Psoas muscle (tissue), 7 donors: ENCODE measurements at regions not wholly inside any gene's neighbourhood (a gene's known extent, or its start where the extent isn't known, plus 50 kb on each side); places are given as distances from the start of the nearest gene placed in this dataset.
A peak's percentile ranks its signal among the peaks of the same experiment; 100 is the strongest.

Experiments
- ATAC-seq, 4 donors: fragments of 200-7000 bp; cut with Tn5 transposase; one replicate each; pipeline ENCODE4 v1.9.1; 2020; ENCODE audit warnings: moderate library complexity in 3 of 4, mild to moderate bottlenecking in 2 of 4
- DNase-seq, 2 donors: peaks; one replicate each; pipeline ENCODE4 v3.0.0-alpha.2; 2020
- H3K27ac ChIP-seq: fragments of 200-600 bp; one replicate; pipeline ENCODE4 v1.8.0; 2022
- H3K27me3 ChIP-seq, 3 donors: fragments of 200-600 bp in 1 of 3; one replicate each; pipeline versions ENCODE4 v1.6.1 to v1.8.0; 2013 to 2022; ENCODE audit warnings: low read length in 2 of 3, mild to moderate bottlenecking in 2 of 3, moderate library complexity in 1 of 3; ENCODE audit not compliant: insufficient read depth in 3 of 3
- H3K36me3 ChIP-seq, 2 donors: fragments of 200-600 bp in 1 of 2; one replicate each; pipeline versions ENCODE4 v1.6.1 to v1.8.0; 2013 to 2022; ENCODE audit warnings: low read depth in 1 of 2, mild to moderate bottlenecking in 1 of 2, moderate library complexity in 1 of 2; ENCODE audit not compliant: insufficient read depth in 1 of 2
- H3K4me1 ChIP-seq: fragments of 200-600 bp; one replicate; pipeline ENCODE4 v1.8.0; 2022
- H3K4me3 ChIP-seq: fragments of 200-600 bp; one replicate; pipeline ENCODE4 v1.8.0; 2022; ENCODE audit warnings: mild to moderate bottlenecking
- H3K9me3 ChIP-seq: fragments of 200-600 bp; one replicate; pipeline ENCODE4 v1.8.0; 2022
- CTCF ChIP-seq: fragments of 200-600 bp; IDR thresholded peaks from one replicate; pipeline ENCODE4 v1.8.0; 2022; ENCODE audit warnings: antibody characterized with exemption
- WGBS, 3 donors: extraction: QIAGEN DNeasy Blood & Tissue Kit; methylation state at CpG; one replicate each; pipeline versions ENCODE4 v1.1.6 to v1.1.7; 2013; 5-methylcytosine and 5-hydroxymethylcytosine counted together
- intact Hi-C, 2 donors: fragments of 100-400 bp; cut with DNase I; formaldehyde crosslinking; loops; one replicate each; pipeline versions ENCODE4 v1.11.0 to v1.14.2; 2022
- donor health status: healthy with polysubstance abuse.
- donor health status: DM: no; HTN: no; CAD: no; lungs with moderate emphysema.
- donor health status: Bipolar disorder and iron deficiency.
- donor health status: healthy.
- donor health status: DM: yes; HTN: yes; CAD: no.
- donor health status: DM: no; HTN: no; CAD: no.
- donor health status: DM: yes; HTN: yes; CAD: no.

DNA sequence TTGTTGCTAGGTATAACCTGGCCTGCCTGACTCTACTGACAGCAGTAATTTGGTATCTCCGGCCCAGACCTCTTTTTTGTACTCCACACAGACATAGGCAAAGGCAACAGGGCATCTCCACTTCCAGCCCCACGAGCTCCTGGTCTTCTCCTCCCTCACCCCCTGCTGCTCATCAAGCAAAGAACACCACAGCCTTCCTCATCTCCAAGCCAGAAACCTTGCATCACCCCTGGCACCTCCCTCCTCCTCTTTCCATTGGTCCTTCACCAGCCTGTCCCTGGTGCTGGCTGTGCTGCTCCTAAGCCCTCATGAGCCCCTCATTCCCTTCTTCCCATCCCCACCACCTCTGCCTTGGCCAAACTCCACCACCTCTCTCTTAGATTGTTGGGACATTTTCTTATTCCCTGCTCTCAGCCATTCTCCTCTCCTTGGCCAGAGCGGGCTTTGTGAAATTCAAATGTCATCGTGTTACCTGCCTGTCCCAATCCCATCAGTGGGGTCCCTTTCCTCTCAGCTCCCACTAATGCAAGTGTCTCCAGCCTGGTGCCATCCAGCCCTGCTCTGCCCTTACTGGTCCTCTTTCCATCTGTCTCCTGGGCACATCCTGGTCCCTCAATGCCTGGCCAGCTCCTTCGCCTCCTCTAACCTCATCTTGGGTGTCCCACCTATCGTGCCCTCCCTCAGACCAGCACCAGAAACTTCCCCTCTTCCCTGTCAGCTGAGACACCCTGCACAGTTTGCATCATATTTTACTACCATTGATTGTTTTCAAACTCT lies 77.4 kb downstream of the INHBB start:
- no peak for TF ChIP-seq CTCF
- Histone ChIP-seq H3K27me3 (peaks cover 0 to 12% (median 9%) of the 10 kb centered on the region in 3 donors), H3K27ac (no peak overlapping the region), H3K4me1 (no peaks in the 10 kb centered on the region), H3K9me3 (no peaks in the 10 kb centered on the region), H3K4me3 (no peak overlapping the region), H3K36me3 (no peaks in the 10 kb centered on the region)
- intact Hi-C loops = no loop called here
- ATAC-seq (peak in 1 of 4 donors; percentile 42), DNase-seq (no peak)
- 83 to 88% (median 84%) methylated on average over 6 of the region's 6 CpGs for WGBS, 3 donors

- H3K4me1 ChIP-seq = no peaks in the 10 kb centered on the region
- no peaks in the 10 kb centered on the region for H3K9me3 ChIP-seq
- H3K27ac ChIP-seq = no peak overlapping the region
- 59 to 82% (median 63%) methylated on average over 13 of the region's 13 CpGs for WGBS, 3 donors
- ATAC-seq = no peak
- no peak for DNase-seq
- no peaks in the 10 kb centered on the region for H3K36me3 ChIP-seq
- intact Hi-C loops = no loop called here
- peaks cover 0 to 12% (median 9%) of the 10 kb centered on the region in 3 donors for H3K27me3 ChIP-seq
- H3K4me3 ChIP-seq = no peak overlapping the region
- TF ChIP-seq CTCF = no peak
Measured at GRCh38 chr2:120424274-120424796, 78.4 kb downstream of the INHBB start.

DNA sequence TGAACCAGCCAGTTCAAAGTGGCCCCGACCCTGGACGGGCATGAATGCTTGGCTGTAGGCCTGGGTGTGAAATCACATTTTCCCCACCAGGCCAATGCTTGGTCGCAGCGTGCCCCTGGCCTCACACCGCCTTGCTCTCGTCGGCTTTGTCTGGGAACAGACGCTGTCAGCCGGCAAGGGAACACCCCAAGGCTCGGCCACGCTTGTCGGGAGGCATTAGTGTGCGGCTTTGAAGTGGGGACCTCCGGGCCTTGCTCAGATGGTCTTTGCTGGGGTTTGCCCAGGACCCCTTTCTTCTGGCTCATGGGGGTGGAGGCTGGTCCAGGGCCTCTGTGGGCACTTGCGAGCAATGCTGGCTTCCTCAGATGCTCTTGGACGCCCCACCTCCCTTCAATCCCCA lies 79.1 kb downstream of the INHBB start:
- 47 to 73% (median 55%) methylated on average over 16 of the region's 16 CpGs for WGBS, 3 donors
- Histone ChIP-seq H3K4me1 (no peaks in the 10 kb centered on the region), H3K9me3 (no peaks in the 10 kb centered on the region), H3K27me3 (peaks cover 0 to 12% (median 9%) of the 10 kb centered on the region in 3 donors), H3K27ac (no peak overlapping the region), H3K4me3 (no peak overlapping the region), H3K36me3 (no peaks in the 10 kb centered on the region)
- ATAC-seq (no peak), DNase-seq (no peak)
- intact Hi-C loops = no loop called here
- no peak for TF ChIP-seq CTCF

GRCh38 chr2:120428748-120429147 lies 82.8 kb downstream of the INHBB start:
- Histone ChIP-seq H3K27ac (no peak overlapping the region), H3K27me3 (peaks cover 0 to 8% (median 5%) of the 10 kb centered on the region in 3 donors), H3K4me1 (no peaks in the 10 kb centered on the region), H3K4me3 (no peak overlapping the region), H3K9me3 (no peaks in the 10 kb centered on the region), H3K36me3 (no peaks in the 10 kb centered on the region)
- TF ChIP-seq CTCF = no peak
- 82 to 93% (median 92%) methylated on average over 6 of the region's 6 CpGs for WGBS, 3 donors
- no peak for DNase-seq
- intact Hi-C loops = no loop called here
- no peak for ATAC-seq
